GM19452 (cell line): ENCODE measurements at regions not wholly inside any gene's neighbourhood (a gene's known extent, or its start where the extent isn't known, plus 50 kb on each side); places are given as distances from the start of the nearest gene placed in this dataset.

Experiments
- ATAC-seq: cut with Tn5 transposase; IDR thresholded peaks from one replicate; pipeline ENCODE4 v1.9.1; 2021; ENCODE audit not compliant: unreplicated experiment

DNA sequence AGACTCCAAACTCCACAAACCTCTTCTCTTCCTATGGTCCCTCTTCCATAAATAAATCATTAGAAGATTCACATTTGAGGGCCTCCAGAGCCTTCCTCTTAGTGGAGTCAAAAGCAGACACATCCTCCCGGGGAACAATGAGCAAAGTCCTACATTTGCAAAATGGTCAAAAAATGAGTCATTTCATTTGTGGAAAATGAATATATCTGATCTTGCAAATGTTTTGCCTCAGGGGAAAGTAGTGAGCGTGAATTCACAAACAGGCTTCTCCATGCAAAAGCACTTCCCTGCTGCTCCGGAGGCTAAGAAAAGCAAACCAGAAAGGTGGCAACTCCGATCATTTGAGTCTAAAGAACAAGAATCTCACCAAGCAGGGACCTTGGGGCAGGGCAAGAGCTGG is 86.7 kb upstream of the IQSEC1 start:
- no peak for ATAC-seq

DNA sequence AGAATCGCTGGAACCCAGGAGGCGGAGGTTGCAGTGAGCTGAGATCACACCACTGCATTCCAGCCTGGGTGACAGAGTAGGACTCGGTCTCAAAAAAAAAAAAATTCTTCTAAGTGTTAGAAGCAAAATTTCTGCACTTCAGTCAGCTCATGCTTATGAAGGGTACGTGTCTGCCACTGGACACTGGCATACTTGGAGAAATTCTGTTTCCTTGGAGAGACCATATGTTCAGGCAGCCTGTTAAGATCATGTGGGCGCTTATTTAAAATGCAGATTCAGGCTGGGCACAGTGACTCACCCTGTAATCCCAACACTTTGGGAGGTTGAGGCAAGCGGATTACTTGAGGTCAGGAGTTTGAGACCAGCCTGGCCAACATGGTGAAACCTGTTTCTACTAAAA is 85.6 kb upstream of the IQSEC1 start:
- ATAC-seq: no peak

DNA sequence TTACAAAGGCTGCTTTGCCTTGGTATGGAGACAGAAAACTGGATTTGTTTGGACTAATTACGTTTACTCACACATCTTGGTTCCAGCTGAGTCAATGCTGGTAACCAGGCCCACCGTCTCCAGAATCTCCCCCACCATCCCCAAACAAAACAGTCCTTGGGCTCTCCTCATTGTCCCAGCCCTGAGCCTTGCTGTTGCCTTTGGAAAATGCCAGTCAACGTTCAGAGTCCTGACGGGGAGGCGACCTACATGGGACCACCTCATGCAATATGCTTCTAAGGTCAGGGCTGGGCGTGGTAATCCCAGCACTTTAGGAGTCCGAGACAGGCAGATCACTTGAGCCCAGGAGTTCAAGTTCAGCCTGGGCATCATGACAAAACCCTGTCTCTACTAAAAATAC is 85.2 kb upstream of the IQSEC1 start:
- no peak for ATAC-seq

DNA sequence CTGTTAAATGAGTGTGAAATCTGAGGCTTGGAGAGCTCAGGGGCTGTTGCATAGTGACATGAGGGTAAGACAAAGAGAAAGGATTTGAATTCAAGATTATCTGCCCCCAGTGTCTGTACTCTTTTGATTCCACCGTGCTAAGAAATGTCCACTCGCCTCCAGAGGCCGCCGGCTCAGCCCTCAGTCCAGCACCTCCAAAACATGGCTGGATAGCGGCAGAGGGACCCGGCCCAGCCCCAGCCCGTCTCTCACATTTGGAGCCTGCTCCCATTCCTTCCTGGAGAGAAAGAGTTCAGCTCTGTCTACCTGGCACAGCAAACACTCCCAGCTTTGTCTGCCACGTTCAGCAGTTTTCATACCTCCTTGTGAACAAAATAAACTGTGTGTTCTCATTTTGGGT is 84.8 kb upstream of the IQSEC1 start:
- no peak for ATAC-seq

DNA sequence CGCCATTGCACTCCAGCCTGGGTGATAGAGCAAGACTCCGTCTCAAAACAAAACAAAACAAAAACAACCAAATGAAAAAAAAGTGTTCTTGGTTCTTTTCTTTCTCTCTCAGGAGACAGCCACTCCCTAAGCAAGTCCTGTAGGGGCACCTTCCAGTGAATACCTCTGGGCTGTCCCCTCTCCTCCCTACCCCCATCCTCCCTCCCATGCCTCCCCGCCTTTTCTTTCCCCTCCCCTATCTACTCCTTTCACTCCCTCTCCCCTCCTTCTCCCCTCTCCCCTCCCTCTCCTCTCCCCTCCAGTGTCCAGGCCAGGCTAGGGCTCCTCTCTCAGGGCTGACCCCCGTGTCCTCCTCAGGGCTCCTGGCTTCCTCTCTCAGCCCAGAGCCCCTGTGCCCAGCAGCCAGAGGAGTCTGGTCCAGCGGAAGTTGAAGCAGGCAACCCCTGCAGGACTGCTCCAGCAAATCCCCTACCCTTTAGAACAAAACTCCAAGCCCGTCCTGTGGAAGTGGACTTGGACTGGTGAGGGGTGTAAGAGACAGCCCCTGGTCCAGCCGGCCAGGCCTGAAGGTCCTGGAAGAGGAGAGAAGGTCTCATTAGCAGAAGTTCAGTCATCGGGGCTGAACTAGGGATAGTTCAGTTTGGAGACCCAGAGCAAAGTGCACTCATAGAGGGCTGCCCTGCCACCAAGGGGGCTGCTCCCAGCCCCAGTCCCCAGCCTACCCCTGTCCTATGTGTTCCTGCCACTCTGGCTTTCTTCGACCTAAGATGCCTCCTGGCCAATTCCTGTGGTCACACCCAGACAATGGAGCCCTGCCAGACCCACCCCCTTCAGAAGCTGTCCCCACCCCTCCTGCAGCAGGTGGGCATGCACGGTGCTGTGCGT is 79.8 kb upstream of the IQSEC1 start:
- ATAC-seq: no peak

DNA sequence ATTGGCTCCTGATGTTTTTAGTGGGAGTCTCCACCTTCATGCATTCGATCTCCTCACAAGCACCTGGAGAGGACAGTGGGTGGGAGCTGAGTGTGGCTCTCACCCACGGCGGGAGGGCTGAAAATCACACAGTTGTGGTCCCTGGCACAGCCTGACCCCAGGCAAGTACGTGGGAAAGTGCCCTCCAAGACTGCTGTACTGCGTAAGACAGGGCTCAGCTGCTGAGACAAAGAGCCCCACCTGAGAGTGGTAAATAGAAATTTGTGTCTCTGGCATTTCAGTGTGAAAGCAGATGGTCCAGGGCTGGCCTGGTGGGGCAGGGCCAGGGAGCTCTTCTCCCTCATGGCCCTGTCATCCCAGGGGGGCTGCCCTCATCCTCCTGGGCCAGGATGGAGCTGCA is 77.4 kb upstream of the IQSEC1 start:
- no peak for ATAC-seq

DNA sequence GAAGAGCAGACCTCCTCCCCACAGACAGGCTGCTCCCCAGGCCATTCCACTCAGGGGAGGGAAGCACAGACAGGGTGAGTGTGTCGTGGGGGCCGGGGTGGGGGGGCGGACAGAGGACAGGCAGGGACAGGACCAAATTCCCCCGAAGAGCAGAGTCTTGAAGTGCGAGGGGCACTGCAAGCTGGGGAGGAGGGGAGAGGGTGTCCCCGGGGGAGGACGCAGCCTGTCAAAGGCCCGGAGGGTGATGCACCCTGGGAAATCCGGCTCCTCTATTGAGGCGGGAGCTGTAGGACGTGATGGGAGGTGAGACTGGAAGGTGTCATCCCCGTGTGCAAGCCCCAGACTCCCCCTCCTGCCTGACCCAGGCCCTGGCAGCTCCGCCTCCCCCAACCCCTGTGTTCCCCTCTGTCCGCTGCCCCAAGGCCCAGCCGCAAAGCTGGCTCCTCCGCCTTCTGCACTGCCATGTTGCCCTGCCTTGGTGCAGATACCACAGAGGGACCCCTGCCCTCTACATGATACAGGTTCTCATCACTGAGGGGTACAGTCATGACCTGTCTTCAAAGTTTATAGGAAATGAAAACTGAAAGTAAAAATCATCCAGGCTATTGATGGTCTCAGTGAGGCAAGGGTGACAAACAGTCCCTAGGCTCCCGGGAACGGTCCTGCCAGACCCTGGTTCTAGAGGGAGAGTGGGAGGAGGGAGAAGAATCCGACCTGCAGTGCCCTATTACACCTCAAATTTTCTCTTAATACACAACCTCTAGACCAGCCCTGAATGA is 76.3 kb upstream of the IQSEC1 start:
- no peak for ATAC-seq

DNA sequence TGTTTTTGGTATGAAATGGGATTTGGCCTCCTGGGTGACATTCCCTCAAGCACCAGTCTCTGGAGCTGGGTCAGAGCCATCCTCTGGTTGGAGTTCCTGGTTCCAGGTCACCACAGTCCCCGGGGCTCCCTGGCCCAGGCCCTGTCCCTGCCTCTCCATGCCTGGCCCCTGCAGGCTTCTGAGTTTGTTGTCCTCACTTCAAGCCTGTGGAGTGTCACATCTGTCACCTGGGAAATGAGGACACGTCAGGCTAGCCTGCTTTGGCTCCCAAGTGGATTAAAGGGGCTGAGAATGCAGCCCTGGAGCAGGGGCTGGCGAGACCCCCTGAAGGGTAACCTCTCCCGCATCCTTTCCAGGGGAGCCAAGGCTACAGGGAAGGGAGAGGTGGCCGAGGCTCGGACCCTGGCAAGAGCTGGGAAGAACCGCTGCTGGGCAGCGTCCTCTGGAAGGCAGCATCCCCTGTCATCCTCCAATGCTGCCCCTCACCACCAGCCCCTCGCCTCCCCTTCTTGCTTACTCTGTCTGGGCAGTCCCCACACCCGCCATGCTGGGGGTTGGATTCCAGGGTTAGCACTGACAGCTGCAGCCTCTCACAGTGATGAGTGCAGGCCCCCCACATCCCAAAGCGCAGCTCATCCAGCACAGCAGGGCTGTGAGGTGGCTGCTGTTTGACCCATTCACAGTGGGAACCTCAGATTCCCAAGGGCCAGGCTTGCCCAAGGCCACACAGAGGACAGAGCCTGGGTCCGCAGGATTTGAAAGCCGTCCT is 75.5 kb upstream of the IQSEC1 start:
- no peak for ATAC-seq

DNA sequence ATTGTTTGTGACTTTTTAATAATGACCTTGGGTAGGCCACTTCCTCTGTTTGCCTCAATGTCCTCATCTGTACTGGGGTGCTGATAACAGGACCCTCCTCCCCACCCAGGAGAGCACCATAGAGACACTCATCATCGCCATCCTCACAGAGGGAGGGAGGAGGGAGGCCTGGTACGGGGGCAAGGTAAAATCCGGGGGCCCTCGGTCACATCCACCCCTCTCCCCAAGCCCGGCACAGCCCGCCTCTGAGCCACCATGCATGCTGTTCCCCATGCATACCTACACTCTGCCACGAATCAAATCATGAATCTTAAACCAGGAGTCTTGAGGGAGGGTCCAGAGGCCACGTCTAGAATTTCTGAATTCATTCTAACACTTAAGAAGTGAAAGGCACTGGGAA is 74.9 kb upstream of the IQSEC1 start:
- ATAC-seq: no peak

DNA sequence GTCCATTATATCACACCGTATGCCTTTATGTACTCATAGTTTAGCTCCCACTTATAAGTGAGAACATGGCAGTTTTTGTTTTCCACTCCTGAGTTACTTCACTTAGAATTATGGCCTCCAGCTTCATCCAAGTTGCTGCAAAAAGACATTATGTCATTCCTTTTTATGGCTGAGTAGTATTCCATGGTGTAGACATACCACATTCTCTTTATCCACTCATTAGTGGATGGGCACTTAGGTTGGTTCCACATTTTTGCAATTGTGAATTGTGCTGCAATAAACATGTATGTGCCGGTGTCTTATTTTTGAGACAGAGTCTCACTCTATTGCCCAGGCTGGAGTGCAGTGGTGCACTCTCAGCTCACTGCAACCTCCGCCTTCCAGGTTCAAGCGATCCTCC is 74.1 kb upstream of the IQSEC1 start:
- no peak for ATAC-seq

DNA sequence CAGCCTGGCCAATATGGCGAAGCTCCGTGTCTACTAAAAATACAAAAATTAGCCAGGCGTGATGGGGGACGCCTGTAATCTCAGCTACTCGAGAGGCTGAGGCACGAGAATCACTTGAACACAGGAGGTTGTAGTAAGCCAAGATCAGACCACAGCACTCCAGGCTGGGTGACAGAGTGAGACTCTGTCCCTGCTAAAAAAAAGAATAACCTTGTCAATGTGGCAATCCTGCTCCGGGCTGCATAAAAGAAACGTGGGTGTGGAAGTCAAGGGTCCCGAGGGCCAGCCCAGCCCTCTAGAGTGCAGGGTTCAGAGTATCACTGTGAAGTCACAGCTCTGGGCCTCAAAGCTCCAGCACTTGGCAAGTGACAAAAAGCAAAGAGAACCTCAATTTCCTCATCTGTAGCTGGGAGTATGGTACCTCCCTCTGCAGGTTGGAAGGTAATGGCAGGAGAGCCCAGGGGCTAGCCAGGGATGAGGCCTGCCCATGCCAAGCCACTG is 73.5 kb upstream of the IQSEC1 start:
- ATAC-seq: no peak

DNA sequence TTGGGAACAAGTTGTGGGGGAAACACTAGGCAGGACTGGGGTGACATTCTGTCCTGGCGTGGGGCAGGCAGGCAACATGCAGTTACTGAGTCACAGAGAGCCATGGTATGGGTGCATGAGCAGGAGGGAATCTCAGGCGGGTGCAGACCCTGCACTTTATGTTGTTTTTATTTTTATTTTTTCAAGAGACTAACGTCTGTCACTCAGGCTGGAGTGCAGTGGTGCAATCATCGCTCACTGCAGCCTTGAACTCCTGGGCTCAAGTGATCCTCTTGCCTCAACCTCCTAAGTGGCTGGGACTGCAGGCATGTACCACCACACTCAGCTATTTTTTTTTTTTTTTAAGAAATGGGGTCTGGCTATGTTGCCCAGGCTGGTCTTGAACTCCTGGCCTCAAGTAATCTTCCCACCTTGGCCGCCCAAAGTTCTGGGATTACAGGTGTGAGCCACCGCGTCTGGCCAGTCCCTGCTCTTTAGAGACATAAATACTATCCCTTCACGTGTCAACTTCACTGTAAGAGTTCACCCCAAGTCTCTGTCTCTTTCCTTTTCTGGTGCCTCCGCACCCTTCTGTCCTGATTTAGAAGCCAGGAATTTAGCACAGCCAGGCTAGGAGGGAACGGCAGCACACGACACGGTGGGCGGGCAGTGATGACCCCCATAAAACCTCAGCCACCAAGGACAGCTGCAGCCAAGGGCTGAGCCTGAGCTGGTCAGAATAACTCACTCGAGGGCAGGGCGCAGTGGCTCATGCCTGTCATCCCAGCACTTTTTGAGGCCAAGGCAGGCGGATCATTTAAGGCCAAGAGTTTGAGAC is 72.8 kb upstream of the IQSEC1 start:
- ATAC-seq: no peak

DNA sequence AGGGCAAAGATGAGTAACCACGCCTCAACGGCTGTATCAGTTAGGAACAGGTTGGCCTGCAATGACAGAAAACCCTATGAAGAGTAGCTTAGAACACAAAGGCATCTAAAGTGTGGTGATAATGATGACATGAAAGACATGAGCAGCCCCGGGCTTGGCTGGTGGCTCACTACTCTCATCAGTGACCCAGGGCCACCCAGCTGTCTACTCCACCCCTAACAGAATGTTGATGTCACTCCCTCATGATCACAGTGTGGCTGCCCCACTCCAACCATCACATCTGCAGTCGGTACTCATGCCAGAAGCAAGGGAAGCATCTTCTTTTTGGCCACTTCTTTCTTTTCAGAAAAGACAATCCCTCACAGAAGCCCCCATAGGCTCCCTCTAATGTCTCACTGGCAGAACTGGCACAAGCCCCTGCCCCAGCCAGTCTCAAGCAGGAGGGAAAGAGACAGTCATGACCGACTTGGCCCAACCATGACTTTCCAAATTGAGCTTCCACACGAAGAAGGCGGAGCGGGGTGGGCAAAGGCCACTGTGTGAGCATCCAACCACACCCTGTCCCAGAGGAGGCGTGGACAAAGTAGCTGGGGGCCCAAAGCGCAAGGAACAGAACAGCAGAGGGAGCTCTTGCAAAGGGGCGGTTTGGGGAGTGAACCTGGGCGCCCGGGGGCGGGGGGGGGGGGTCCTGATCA is 72.0 kb upstream of the IQSEC1 start:
- no peak for ATAC-seq

DNA sequence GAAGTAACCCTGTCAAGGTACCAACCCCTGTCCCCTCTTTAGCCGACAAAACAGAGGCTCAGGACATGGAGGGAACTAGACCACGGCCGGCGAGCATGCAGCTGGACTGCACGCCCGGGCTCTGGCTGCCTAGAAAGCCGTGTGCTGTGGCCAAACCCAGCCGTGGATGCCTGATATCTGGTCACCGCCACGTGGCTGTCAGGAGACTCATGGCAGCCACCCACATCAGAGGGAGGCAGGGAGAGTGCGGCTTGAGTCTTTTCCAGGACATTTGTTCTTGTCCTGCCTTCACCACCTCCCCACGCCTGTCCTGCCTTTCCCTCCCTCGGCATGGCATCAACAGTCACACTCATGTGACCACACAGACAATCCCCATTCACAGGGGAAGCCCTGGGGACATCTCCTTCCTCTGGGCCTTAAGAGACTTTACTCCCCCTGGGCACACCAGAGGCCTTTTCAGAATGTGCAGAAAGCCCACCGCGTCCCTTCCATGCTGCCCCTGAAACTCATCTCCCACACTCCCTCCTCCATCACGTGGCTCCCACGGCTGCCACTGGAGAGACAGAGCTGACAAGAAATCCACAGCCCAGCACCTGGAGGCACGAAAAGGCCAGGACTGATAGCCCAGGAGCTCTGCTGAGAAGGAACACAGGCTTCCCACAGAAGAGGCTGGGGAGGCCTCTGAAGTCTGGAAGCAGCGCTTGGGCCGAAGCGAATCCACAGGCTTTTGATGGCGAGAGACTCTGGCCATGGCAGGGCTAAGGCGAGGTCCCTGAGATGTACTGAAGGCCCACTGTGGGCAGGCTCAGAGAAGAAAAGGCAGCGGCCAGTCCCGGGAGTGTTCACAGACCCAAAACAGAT is 71.2 kb upstream of the IQSEC1 start:
- no peak for ATAC-seq

DNA sequence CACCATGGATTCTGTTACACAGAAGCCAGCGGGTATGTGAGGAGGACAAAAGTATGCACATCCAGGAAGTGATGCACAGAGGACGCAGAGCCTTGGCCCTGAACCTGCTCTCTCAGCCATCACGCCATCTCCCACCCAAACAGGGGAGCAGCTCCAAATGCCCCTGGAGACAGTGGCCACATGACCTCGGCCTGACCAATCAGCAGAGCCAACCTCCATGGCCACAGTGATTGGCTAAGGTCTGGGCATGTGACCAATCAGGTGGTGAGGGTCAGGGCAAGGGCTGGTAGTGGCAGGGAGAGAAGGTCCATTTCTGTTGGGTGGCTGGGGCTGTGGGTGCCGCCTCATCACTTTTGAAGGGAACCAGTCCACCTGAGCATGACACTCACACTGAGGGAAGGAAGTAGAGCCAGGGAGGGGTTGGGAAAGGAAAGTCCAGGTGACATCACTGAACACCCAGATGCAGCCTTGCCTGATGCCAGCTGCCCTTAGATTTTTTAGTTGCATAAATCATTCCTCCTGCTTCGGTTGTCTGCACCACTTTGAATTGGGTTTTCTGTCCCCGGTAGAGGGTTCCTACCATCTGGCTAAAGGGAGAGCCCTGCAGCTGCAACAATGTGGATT is 70.3 kb upstream of the IQSEC1 start:
- ATAC-seq: no peak

DNA sequence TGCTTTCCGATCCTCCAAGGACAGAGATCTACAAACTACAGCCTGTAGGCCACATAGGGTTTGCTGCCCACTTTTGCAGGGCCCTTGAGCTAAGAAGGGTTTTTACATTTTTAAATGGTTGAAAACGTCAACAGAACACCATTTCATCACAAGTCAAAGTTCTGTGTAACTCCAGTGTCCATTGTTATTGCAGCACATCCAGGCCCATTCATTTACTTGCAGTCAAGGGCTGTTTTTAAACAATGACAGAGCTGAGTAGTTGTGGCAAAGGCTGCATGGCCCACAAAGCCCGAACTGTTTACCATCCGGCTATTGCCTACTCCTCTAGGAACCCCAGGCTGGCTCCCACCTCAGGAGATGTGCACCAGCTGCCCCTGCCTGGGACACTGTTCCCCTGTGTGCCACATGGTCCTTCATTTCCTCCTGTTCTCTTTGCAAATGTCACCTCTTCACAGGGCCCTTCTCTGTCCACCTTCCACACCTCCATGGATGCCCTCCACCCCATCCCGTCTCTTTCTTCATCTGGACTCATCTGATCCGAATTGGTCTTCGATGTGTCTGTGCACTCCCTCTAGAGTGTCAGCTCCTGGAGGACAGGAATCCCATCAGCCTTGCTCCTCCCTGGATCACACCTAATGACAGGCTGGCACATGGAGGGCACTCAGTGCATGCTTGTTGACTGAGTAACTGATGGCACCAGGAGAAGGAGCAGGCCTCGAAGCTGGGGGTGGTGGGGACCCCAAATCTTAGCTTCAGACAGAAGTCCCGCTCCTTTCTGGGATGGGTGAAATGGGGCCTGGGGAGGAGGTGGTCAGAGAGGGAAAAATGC is 69.5 kb upstream of the IQSEC1 start:
- ATAC-seq: no peak

DNA sequence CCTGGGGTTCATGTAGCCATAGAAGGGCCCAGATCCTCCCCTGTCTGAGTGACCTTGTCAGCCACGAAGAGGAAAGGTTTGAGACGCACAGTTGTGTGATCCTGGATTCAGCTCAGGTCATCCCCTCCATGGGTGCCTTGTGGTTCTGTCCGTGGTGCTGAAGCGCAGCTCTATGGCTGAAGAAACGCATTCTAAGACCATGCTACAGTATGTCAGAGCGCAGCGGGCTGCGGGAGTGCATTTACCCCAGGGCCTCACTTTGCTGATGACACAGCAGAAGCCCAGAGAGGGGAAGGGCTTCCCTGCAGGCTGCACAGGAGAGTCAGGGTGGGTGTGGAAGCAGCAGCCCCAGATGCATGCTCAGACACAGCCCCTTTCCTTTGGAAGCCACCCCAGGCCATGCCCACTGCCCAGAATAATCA is 68.8 kb upstream of the IQSEC1 start:
- no peak for ATAC-seq

DNA sequence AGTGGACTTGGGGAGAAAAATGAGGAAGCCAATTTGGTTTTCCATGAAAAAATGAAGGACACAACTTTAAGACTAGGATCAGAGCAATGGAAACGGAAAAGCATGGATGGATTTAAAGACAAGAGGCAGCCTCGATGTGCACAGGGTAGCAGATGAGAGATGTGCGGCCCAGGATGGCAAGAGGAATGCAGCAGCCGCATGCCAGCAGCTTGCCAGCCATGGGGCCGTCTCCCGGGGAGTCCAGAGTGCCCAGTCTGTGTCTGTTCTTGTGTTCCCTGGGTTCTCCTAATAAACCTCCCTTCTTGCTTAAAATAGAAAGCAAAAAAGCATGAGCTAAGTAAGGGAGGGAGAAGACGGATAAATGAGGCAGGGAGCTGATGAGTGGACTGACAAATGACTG is 68.0 kb upstream of the IQSEC1 start:
- ATAC-seq: no peak
